Naive thymus-derived CD4-positive, alpha-beta T cell (primary cell): ENCODE measurements at regions not wholly inside any gene's neighbourhood (a gene's known extent, or its start where the extent isn't known, plus 50 kb on each side); places are given as distances from the start of the nearest gene placed in this dataset.

ENCODE experiments used
- ATAC-seq: fragments of 150-1000 bp; cut with Tn5 transposase; 2 replicates; pipeline ENCODE4 v1.10.0; 2021; ENCODE audit warnings: mild to moderate bottlenecking, moderate library complexity
- CTCF ChIA-PET: fragments of 350-600 bp; sonication (Branson Sonifier 250); formaldehyde crosslinking; loops from one replicate; lab custom pipeline; 2021; ENCODE audit warnings: antibody characterized with exemption; lab: Charles Lee
- POLR2A ChIA-PET: fragments of 350-600 bp; sonication (Branson Sonifier 250); formaldehyde crosslinking; loops from one replicate; lab custom pipeline; 2021; ENCODE audit warnings: antibody characterized with exemption, inconsistent platforms; lab: Charles Lee
- DNase-seq, 9 donors: peaks; one replicate each; pipeline versions ENCODE4 v3.0.0 to v3.0.0-alpha.2; 2020 to 2022; ENCODE audit warnings: mixed read lengths in 1 of 9
- H3K27ac ChIP-seq: one replicate; pipeline ENCODE4 v1.7.0; 2013; ENCODE audit warnings: mild to moderate bottlenecking, low read depth, low read length, moderate library complexity
- H3K27me3 ChIP-seq, 2 donors: one replicate each; pipeline ENCODE4 v1.7.0; 2013; ENCODE audit warnings: low read length in 2 of 2, mild to moderate bottlenecking in 2 of 2, moderate library complexity in 2 of 2; ENCODE audit not compliant: control insufficient read depth in 2 of 2, insufficient read depth in 2 of 2
- H3K36me3 ChIP-seq, 3 experiments: 1 replicate in 2 of 3; 2 replicates in 1 of 3; pipeline ENCODE4 v1.7.0; 2013; ENCODE audit warnings: low read length in 3 of 3, mild to moderate bottlenecking in 3 of 3, moderate library complexity in 1 of 3; ENCODE audit not compliant: insufficient read depth in 3 of 3, control insufficient read depth in 2 of 3
- H3K4me1 ChIP-seq, 2 donors: one replicate each; pipeline ENCODE4 v1.7.0; 2013; ENCODE audit warnings: low read length in 2 of 2, mild to moderate bottlenecking in 2 of 2, moderate library complexity in 1 of 2; ENCODE audit not compliant: control insufficient read depth in 2 of 2, insufficient read depth in 2 of 2
- H3K4me3 ChIP-seq: 2 replicates; pipeline ENCODE4 v1.7.0; 2013; ENCODE audit warnings: mild to moderate bottlenecking, low read length
- H3K9me3 ChIP-seq, 3 experiments: 1 replicate in 2 of 3; 2 replicates in 1 of 3; pipeline ENCODE4 v1.7.0; 2013; ENCODE audit warnings: low read length in 3 of 3; ENCODE audit not compliant: control insufficient read depth in 2 of 3
- H3K27ac Mint-ChIP-seq, 9 donors: one replicate each; pipeline ENCODE4 v1.8.0; 2020 to 2022; ENCODE audit warnings: mixed read lengths in 9 of 9, mild to moderate bottlenecking in 8 of 9, moderate library complexity in 5 of 9, inconsistent platforms in 2 of 9
- H3K27me3 Mint-ChIP-seq, 5 donors: one replicate each; pipeline ENCODE4 v1.8.0; 2021 to 2022; ENCODE audit warnings: mixed read lengths in 5 of 5, mild to moderate bottlenecking in 1 of 5
- H3K36me3 Mint-ChIP-seq, 5 donors: one replicate each; pipeline ENCODE4 v1.8.0; 2020 to 2022; ENCODE audit warnings: mixed read lengths in 5 of 5, mild to moderate bottlenecking in 3 of 5, inconsistent platforms in 1 of 5
- H3K4me1 Mint-ChIP-seq, 7 donors: one replicate each; pipeline ENCODE4 v1.8.0; 2020 to 2022; ENCODE audit warnings: mixed read lengths in 7 of 7, mild to moderate bottlenecking in 3 of 7, inconsistent platforms in 1 of 7
- H3K4me3 Mint-ChIP-seq, 10 donors: one replicate each; pipeline ENCODE4 v1.8.0; 2020 to 2022; ENCODE audit warnings: mild to moderate bottlenecking in 10 of 10, mixed read lengths in 10 of 10, moderate library complexity in 6 of 10, inconsistent platforms in 2 of 10
- H3K9me3 Mint-ChIP-seq, 11 donors: one replicate each; pipeline ENCODE4 v1.8.0; 2020 to 2022; ENCODE audit warnings: mixed read lengths in 11 of 11, mild to moderate bottlenecking in 4 of 11, inconsistent platforms in 1 of 11, moderate library complexity in 1 of 11
- intact Hi-C, 2 donors: fragments of 100-400 bp; cut with micrococcal nuclease; formaldehyde crosslinking; loops; one replicate each; pipeline ENCODE4 v1.15.1; 2023

DNA sequence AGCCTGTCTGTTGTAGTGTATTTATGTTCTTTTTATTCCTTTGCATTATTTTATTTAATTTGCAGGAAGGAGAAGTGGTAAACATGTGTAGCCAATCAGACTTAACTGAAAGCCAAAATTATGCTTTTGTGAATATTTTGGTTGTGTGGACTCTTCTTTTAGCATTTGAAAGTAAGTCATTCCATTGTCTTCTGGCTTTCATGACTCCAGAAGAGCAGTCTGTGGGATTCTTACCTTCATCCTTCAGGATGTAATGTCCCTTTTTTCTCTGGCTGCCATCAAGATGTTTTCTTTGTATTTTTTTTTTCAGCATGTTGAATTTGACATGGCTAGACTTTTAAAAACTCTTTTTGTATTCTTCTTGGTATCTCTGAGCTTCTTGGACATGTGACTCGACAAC is 895.2 kb upstream of the ZEB2 start:
- POLR2A ChIA-PET = no interaction called here
- Histone ChIP-seq H3K27me3 (no peaks in the 10 kb centered on the region), H3K9me3 (no peaks in the 10 kb centered on the region), H3K4me3 (no peak overlapping the region), H3K27ac (no peak overlapping the region), H3K36me3 (no peaks in the 10 kb centered on the region), H3K4me1 (peaks cover 0 to 5% of the 10 kb centered on the region in 2 donors)
- CTCF ChIA-PET = no interaction called here
- DNase-seq (no peak), ATAC-seq (no peak)
- peaks cover 0 to 11% (median 4%) of the 10 kb centered on the region in 11 donors for H3K9me3 Mint-ChIP-seq
- no peak overlapping the region for H3K4me3 Mint-ChIP-seq
- intact Hi-C loops = loop anchor here in 1 of 2 donors (10.0 kb wide), 1 partner anchor 1090 kb away; no protein-coding TSS in a partner anchor
- H3K27me3 Mint-ChIP-seq = peaks cover 0 to 55% (median 3%) of the 10 kb centered on the region in 5 donors
- no peak overlapping the region for H3K27ac Mint-ChIP-seq
- H3K36me3 Mint-ChIP-seq = peaks cover 0 to 6% (median 0%) of the 10 kb centered on the region in 5 donors
- peaks cover 0 to 22% (median 12%) of the 10 kb centered on the region in 7 donors for H3K4me1 Mint-ChIP-seq

DNA sequence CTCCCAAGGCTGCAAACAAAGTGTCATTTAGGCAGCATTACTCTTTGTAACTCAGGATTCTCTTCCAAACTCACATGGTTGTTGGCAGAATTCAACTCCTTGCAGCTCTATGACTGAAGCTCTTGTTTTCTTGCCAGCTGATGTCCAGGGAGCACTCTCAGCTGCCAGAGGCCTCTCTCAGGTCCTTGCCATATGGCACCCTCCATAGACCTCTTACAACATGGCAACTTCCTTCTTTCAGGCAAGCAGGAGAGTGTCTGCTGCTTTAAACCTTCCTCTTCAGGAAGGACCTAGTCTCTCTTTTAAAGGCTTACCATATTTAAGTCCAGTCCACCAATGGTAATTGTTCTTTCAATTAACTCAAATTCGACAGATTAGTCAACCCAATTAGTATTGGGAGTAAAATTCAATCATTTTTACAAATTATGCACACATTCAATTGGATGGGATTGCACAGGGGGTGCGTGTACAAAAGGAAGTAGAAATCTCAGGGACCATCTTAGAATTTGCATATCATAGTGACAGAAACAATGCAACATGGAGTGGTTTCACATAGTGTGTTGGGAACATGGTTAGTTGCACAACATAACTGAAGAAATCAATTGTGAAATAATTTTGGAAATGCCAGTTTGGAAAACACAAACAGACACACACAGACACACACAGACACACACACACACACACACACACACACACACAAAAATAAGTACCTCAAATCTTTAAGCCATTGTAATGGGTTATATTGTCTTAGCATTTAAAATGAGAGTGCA is 893.5 kb upstream of the ZEB2 start:
- ChIA-PET CTCF (no interaction called here), POLR2A (no interaction called here)
- Mint-ChIP-seq H3K36me3 (peaks cover 0 to 9% (median 0%) of the 10 kb centered on the region in 5 donors), H3K27me3 (peaks cover 0 to 55% (median 3%) of the 10 kb centered on the region in 5 donors), H3K4me1 (peaks cover 0 to 27% (median 12%) of the 10 kb centered on the region in 7 donors), H3K9me3 (peaks cover 0 to 13% (median 2%) of the 10 kb centered on the region in 11 donors), H3K27ac (no peak overlapping the region), H3K4me3 (no peak overlapping the region)
- Histone ChIP-seq H3K27ac (no peak overlapping the region), H3K36me3 (no peaks in the 10 kb centered on the region), H3K9me3 (no peaks in the 10 kb centered on the region), H3K4me1 (peaks cover 0 to 5% of the 10 kb centered on the region in 2 donors), H3K4me3 (no peak overlapping the region), H3K27me3 (no peaks in the 10 kb centered on the region)
- intact Hi-C loops = loop anchor here in 1 of 2 donors (5.0 to 10.0 kb wide), 2 partner anchors 886 to 1089 kb away; no protein-coding TSS in a partner anchor
- ATAC-seq (no peak), DNase-seq (no peak)

DNA sequence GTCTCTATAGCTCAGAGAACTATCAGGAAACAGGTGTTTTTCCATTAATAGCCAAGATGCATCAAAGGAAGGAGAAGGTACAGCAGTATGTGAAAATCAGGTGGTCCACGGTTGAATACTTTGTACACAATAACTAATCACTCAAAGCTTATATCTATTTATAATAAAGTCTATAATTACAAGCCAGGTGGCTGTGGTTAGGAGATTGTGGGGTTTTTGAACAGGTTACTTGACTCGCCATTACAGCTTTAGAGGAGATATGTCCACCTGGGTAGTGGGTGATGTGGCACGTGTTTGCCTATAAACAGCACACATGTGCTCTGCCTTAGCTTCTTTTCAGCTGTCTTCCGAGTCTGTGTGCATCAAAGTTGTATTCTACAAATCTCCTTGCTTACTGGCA is 892.2 kb upstream of the ZEB2 start:
- Mint-ChIP-seq H3K36me3 (peaks cover 0 to 11% (median 0%) of the 10 kb centered on the region in 5 donors), H3K4me1 (peaks cover 0 to 27% (median 12%) of the 10 kb centered on the region in 7 donors), H3K27me3 (peaks cover 0 to 63% (median 7%) of the 10 kb centered on the region in 5 donors), H3K4me3 (peak overlapping the region in 1 of 10 donors; percentile 58), H3K27ac (peak overlapping the region in 1 of 9 donors; percentile 70), H3K9me3 (peaks cover 0 to 16% (median 2%) of the 10 kb centered on the region in 11 donors)
- Histone ChIP-seq H3K27me3 (no peaks in the 10 kb centered on the region), H3K27ac (no peak overlapping the region), H3K9me3 (no peaks in the 10 kb centered on the region), H3K4me3 (no peak overlapping the region), H3K4me1 (peaks cover 0 to 5% of the 10 kb centered on the region in 2 donors), H3K36me3 (no peaks in the 10 kb centered on the region)
- intact Hi-C loops = loop anchor here in 1 of 2 donors (5.0 to 10.0 kb wide), 2 partner anchors 885 to 1087 kb away; no protein-coding TSS in a partner anchor
- ChIA-PET CTCF (no interaction called here), POLR2A (no interaction called here)
- ATAC-seq (no peak), DNase-seq (no peak)

DNA sequence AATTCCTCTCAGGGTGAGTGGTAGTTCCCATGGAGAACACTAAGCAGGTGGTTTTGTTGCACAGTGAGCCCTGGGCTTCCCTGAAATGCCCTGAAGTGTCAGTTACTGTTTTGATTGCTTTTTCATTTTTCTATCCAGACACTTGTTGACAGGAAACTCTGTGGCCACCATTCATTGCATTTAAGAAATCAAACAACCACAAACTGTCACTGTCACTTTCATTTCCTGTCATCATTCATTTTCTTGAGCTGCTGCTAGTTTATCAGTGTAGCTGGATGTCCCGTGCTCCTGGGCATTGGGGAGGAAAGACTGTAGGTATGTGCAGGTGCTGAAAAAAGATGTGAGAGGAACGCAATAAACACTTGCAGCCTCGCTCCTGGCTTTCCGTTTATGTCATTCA is 891.6 kb upstream of the ZEB2 start:
- ChIA-PET CTCF (no interaction called here), POLR2A (no interaction called here)
- DNase-seq (peak in 6 of 9 donors; percentile 1 to 40 (median 8)), ATAC-seq (peak; percentile 72)
- Mint-ChIP-seq H3K36me3 (peaks cover 0 to 11% (median 0%) of the 10 kb centered on the region in 5 donors), H3K27ac (peak overlapping the region in 2 of 9 donors; percentile 50 to 70), H3K4me3 (peak overlapping the region in 1 of 10 donors; percentile 58), H3K27me3 (peaks cover 0 to 59% (median 7%) of the 10 kb centered on the region in 5 donors), H3K4me1 (peaks cover 0 to 27% (median 12%) of the 10 kb centered on the region in 7 donors), H3K9me3 (peaks cover 0 to 13% (median 2%) of the 10 kb centered on the region in 11 donors)
- Histone ChIP-seq H3K27ac (no peak overlapping the region), H3K27me3 (no peaks in the 10 kb centered on the region), H3K36me3 (no peaks in the 10 kb centered on the region), H3K9me3 (no peaks in the 10 kb centered on the region), H3K4me1 (peaks cover 0 to 5% of the 10 kb centered on the region in 2 donors), H3K4me3 (no peak overlapping the region)
- intact Hi-C loops = loop anchor here in 1 of 2 donors (1.0 to 10.0 kb wide), 4 partner anchors 88 to 1087 kb away; no protein-coding TSS in a partner anchor

DNA sequence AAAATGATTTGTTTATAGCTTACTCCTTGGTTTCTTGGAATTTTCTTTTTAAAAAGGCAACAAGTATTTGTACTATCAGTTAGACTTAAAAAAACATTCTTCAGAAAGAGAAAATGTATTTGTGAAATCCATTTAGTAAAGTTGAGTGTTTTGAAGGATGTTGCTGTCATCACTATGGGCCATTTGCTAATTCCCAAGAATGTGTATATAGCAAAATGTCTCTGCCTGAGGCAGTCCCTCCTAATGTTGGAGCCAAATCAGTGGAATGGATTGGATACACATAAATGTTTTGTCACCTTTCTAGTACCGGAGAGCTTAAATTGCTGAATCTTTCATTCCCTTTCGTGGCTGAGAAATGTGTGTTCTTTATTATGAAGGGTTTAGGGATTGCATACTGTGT is 890.2 kb upstream of the ZEB2 start:
- ChIA-PET POLR2A (no interaction called here), CTCF (no interaction called here)
- intact Hi-C loops = loop anchor here in 1 of 2 donors (5.0 to 10.0 kb wide), 2 partner anchors 883 to 1085 kb away; no protein-coding TSS in a partner anchor

DNA sequence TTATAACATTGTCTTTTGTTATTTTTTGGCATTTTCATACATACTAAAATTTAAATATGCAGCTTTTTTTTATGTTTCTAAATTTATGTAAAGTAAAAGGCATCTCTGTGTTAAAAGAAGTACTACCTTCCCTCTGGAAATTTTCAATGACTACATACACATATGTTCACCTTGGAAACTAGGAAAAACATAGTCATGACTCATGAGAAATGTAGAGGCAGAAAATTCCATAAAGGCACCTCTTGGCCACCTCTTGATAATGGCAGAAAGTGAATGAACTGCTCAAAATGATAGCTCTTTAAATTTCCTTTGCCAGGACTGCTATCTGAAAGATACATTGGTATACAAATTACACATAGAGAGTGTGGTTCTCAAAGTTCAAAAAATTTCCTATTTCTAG is 889.1 kb upstream of the ZEB2 start:
- no peak for DNase-seq
- Histone ChIP-seq H3K36me3 (no peaks in the 10 kb centered on the region), H3K27me3 (no peaks in the 10 kb centered on the region), H3K27ac (no peak overlapping the region), H3K4me3 (no peak overlapping the region), H3K4me1 (peaks cover 0 to 5% of the 10 kb centered on the region in 2 donors), H3K9me3 (no peaks in the 10 kb centered on the region)
- Mint-ChIP-seq H3K4me3 (no peak overlapping the region), H3K27me3 (peaks cover 0 to 50% (median 3%) of the 10 kb centered on the region in 5 donors), H3K27ac (no peak overlapping the region), H3K9me3 (peaks cover 0 to 12% (median 0%) of the 10 kb centered on the region in 11 donors), H3K36me3 (peaks cover 0 to 7% (median 0%) of the 10 kb centered on the region in 5 donors), H3K4me1 (peaks cover 0 to 27% (median 12%) of the 10 kb centered on the region in 7 donors)
- intact Hi-C loops = no loop called here
- ChIA-PET CTCF (no interaction called here), POLR2A (no interaction called here)
- no peak for ATAC-seq

More for the DNA sequence above, 890.2 kb upstream of the ZEB2 start:
- Histone ChIP-seq H3K4me1 (peaks cover 0 to 5% of the 10 kb centered on the region in 2 donors), H3K4me3 (no peak overlapping the region), H3K27me3 (no peaks in the 10 kb centered on the region), H3K36me3 (no peaks in the 10 kb centered on the region), H3K9me3 (no peaks in the 10 kb centered on the region), H3K27ac (no peak overlapping the region)
- peaks cover 0 to 51% (median 3%) of the 10 kb centered on the region in 5 donors for H3K27me3 Mint-ChIP-seq
- peaks cover 0 to 12% (median 0%) of the 10 kb centered on the region in 11 donors for H3K9me3 Mint-ChIP-seq
- no peak overlapping the region for H3K27ac Mint-ChIP-seq
- H3K4me1 Mint-ChIP-seq = peaks cover 0 to 27% (median 12%) of the 10 kb centered on the region in 7 donors
- no peak for DNase-seq
- H3K36me3 Mint-ChIP-seq = peaks cover 0 to 7% (median 0%) of the 10 kb centered on the region in 5 donors
- ATAC-seq = no peak
- H3K4me3 Mint-ChIP-seq = no peak overlapping the region
